Liver (tissue), 8 donors: ENCODE measurements at regions not wholly inside any gene's neighbourhood (a gene's known extent, or its start where the extent isn't known, plus 50 kb on each side); places are given as distances from the start of the nearest gene placed in this dataset.

Source experiments
- DNase-seq: peaks from one replicate; pipeline ENCODE4 v3.0.0-alpha.2; 2017; ENCODE audit warnings: low spot score
- H3K27ac ChIP-seq, 2 donors: one replicate each; pipeline ENCODE4 v1.7.0; 2013; ENCODE audit warnings: inconsistent platforms in 2 of 2, low read length in 2 of 2, control low read depth in 1 of 2, low read depth in 1 of 2, mild to moderate bottlenecking in 1 of 2
- H3K27me3 ChIP-seq, 4 donors: one replicate each; pipeline versions ENCODE4 v1.6.1 to v1.7.0; 2013; ENCODE audit warnings: low read length in 3 of 4, inconsistent platforms in 1 of 4, mild to moderate bottlenecking in 1 of 4, moderate library complexity in 1 of 4; ENCODE audit not compliant: control insufficient read depth in 4 of 4, insufficient read depth in 4 of 4
- H3K36me3 ChIP-seq, 4 donors: one replicate each; pipeline versions ENCODE4 v1.6.1 to v1.7.0; 2013; ENCODE audit warnings: low read length in 3 of 4, mild to moderate bottlenecking in 3 of 4, low read depth in 1 of 4, moderate library complexity in 1 of 4; ENCODE audit not compliant: control insufficient read depth in 4 of 4, insufficient read depth in 3 of 4
- H3K4me1 ChIP-seq, 4 donors: one replicate each; pipeline versions ENCODE4 v1.6.1 to v1.7.0; 2013; ENCODE audit warnings: low read length in 3 of 4, mild to moderate bottlenecking in 3 of 4, moderate library complexity in 1 of 4; ENCODE audit not compliant: control insufficient read depth in 4 of 4, insufficient read depth in 4 of 4
- H3K4me3 ChIP-seq, 3 donors: one replicate each; pipeline versions ENCODE4 v1.6.1 to v1.7.0; 2013; ENCODE audit warnings: low read length in 3 of 3, control low read depth in 1 of 3, low read depth in 1 of 3, mild to moderate bottlenecking in 1 of 3
- H3K9ac ChIP-seq, 2 donors: one replicate each; pipeline ENCODE4 v1.7.0; 2013; ENCODE audit warnings: low read length in 2 of 2, mild to moderate bottlenecking in 2 of 2, moderate library complexity in 2 of 2, control low read depth in 1 of 2, low read depth in 1 of 2
- H3K9me3 ChIP-seq, 4 donors: one replicate each; pipeline versions ENCODE4 v1.6.1 to v1.7.0; 2013; ENCODE audit warnings: low read length in 3 of 4; ENCODE audit not compliant: control insufficient read depth in 4 of 4
- EGR1 ChIP-seq, 2 donors: IDR thresholded peaks; 2 replicates each; pipeline ENCODE4 v1.6.1; 2016 to 2018; ENCODE audit warnings: antibody characterized with exemption in 2 of 2, low read depth in 2 of 2
- FOXA1 ChIP-seq: IDR thresholded peaks from 2 replicates; pipeline ENCODE4 v1.6.1; 2016; ENCODE audit warnings: antibody characterized with exemption
- FOXA2 ChIP-seq: IDR thresholded peaks from 2 replicates; pipeline ENCODE4 v1.6.1; 2016; ENCODE audit warnings: antibody characterized with exemption
- GABPA ChIP-seq, 2 donors: IDR thresholded peaks in 1 of 2; conservative IDR thresholded peaks in 1 of 2; 2 replicates each; pipeline ENCODE4 v1.6.1; 2016; ENCODE audit warnings: antibody characterized with exemption in 2 of 2, mild to moderate bottlenecking in 1 of 2, moderate library complexity in 1 of 2
- HNF4A ChIP-seq, 2 donors: conservative IDR thresholded peaks; 2 replicates each; pipeline ENCODE4 v1.6.1; 2016; ENCODE audit warnings: antibody characterized with exemption in 2 of 2, mild to moderate bottlenecking in 2 of 2
- HNF4G ChIP-seq: IDR thresholded peaks from 2 replicates; pipeline ENCODE4 v1.6.1; 2016; ENCODE audit warnings: antibody characterized with exemption
- JUND ChIP-seq, 2 donors: IDR thresholded peaks; 2 replicates each; pipeline ENCODE4 v1.6.1; 2016; ENCODE audit warnings: antibody characterized with exemption in 2 of 2
- MAX ChIP-seq: IDR thresholded peaks from 2 replicates; pipeline ENCODE4 v1.6.1; 2016; ENCODE audit warnings: antibody characterized with exemption
- NR2F2 ChIP-seq: IDR thresholded peaks from 2 replicates; pipeline ENCODE4 v1.6.1; 2016; ENCODE audit warnings: antibody characterized with exemption
- RAD21 ChIP-seq, 2 donors: IDR thresholded peaks; 2 replicates each; pipeline ENCODE4 v1.6.1; 2016; ENCODE audit warnings: antibody characterized with exemption in 2 of 2, mild to moderate bottlenecking in 2 of 2
- REST ChIP-seq: IDR thresholded peaks from 2 replicates; pipeline ENCODE4 v1.6.1; 2016; ENCODE audit warnings: antibody characterized with exemption, mild to moderate bottlenecking
- RXRA ChIP-seq, 2 donors: IDR thresholded peaks; 2 replicates each; pipeline ENCODE4 v1.6.1; 2017 to 2018; ENCODE audit warnings: antibody characterized with exemption in 2 of 2, mild to moderate bottlenecking in 1 of 2
- SP1 ChIP-seq: IDR thresholded peaks from 2 replicates; pipeline ENCODE4 v1.6.1; 2018; ENCODE audit warnings: antibody characterized with exemption, mild to moderate bottlenecking
- TAF1 ChIP-seq: conservative IDR thresholded peaks from 2 replicates; pipeline ENCODE4 v1.6.1; 2016; ENCODE audit warnings: antibody characterized with exemption, mild to moderate bottlenecking
- YY1 ChIP-seq: IDR thresholded peaks from 2 replicates; pipeline ENCODE4 v1.6.1; 2016; ENCODE audit warnings: antibody characterized with exemption, mild to moderate bottlenecking
- WGBS: extraction: QIAGEN DNeasy Blood & Tissue Kit; methylation state at CpG from one replicate; pipeline ENCODE4 v1.1.7; 2013; 5-methylcytosine and 5-hydroxymethylcytosine counted together
- TF ChIP-seq, protein P1 (sequence below): fragments of 150-350 bp; IDR thresholded peaks from 2 replicates; pipeline ENCODE4 v1.5.1; 2017; ENCODE audit warnings: improper control_type of control experiment, low read depth, low read length; ENCODE audit not compliant: missing input control
- TF ChIP-seq, protein P2 (sequence below): IDR thresholded peaks from 2 replicates; pipeline ENCODE4 v1.6.1; 2016; ENCODE audit warnings: antibody characterized with exemption
- TF ChIP-seq, protein P3 (sequence below): IDR thresholded peaks from 2 replicates; pipeline ENCODE4 v1.6.1; 2016; ENCODE audit warnings: antibody characterized with exemption
- donor health status: healthy.
- donor health status: healthy.
- donor health status: healthy.
- donor health status: healthy.
- donor health status: healthy.

GRCh38 chr21:16071092-16071491 lies 341.3 kb downstream of the USP25 start:
- no peaks in the 10 kb centered on the region for H3K27me3 ChIP-seq
- no peaks in the 10 kb centered on the region for H3K4me1 ChIP-seq
- no peaks in the 10 kb centered on the region for H3K36me3 ChIP-seq
- TF ChIP-seq YY1 (no peak), EGR1 (IDR thresholded peaks at IDR 0.05; ENCODE audit: low read depth in 2 of 2) (no peak), MAX (no peak), FOXA1 (no peak), GABPA (IDR thresholded peaks at IDR 0.05 in 1 of 2, conservative IDR thresholded peaks at IDR 0.05 in 1 of 2) (no peak), SP1 (no peak), REST (no peak), RXRA (IDR thresholded peaks at IDR 0.05) (no peak), RAD21 (IDR thresholded peaks at IDR 0.05) (no peak), TAF1 (no peak), NR2F2 (no peak), JUND (IDR thresholded peaks at IDR 0.05) (no peak), HNF4A (conservative IDR thresholded peaks at IDR 0.05) (no peak), HNF4G (no peak), FOXA2 (no peak)
- TF ChIP-seq, protein P1, sequence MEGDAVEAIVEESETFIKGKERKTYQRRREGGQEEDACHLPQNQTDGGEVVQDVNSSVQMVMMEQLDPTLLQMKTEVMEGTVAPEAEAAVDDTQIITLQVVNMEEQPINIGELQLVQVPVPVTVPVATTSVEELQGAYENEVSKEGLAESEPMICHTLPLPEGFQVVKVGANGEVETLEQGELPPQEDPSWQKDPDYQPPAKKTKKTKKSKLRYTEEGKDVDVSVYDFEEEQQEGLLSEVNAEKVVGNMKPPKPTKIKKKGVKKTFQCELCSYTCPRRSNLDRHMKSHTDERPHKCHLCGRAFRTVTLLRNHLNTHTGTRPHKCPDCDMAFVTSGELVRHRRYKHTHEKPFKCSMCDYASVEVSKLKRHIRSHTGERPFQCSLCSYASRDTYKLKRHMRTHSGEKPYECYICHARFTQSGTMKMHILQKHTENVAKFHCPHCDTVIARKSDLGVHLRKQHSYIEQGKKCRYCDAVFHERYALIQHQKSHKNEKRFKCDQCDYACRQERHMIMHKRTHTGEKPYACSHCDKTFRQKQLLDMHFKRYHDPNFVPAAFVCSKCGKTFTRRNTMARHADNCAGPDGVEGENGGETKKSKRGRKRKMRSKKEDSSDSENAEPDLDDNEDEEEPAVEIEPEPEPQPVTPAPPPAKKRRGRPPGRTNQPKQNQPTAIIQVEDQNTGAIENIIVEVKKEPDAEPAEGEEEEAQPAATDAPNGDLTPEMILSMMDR, result no peak
- TF ChIP-seq, protein P2, sequence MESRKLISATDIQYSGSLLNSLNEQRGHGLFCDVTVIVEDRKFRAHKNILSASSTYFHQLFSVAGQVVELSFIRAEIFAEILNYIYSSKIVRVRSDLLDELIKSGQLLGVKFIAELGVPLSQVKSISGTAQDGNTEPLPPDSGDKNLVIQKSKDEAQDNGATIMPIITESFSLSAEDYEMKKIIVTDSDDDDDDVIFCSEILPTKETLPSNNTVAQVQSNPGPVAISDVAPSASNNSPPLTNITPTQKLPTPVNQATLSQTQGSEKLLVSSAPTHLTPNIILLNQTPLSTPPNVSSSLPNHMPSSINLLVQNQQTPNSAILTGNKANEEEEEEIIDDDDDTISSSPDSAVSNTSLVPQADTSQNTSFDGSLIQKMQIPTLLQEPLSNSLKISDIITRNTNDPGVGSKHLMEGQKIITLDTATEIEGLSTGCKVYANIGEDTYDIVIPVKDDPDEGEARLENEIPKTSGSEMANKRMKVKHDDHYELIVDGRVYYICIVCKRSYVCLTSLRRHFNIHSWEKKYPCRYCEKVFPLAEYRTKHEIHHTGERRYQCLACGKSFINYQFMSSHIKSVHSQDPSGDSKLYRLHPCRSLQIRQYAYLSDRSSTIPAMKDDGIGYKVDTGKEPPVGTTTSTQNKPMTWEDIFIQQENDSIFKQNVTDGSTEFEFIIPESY, result no peak
- TF ChIP-seq, protein P3, sequence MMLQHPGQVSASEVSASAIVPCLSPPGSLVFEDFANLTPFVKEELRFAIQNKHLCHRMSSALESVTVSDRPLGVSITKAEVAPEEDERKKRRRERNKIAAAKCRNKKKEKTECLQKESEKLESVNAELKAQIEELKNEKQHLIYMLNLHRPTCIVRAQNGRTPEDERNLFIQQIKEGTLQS, result no peak
- WGBS, result 88% methylated on average over 9 of the region's 9 CpGs
- no peak overlapping the region for H3K4me3 ChIP-seq
- no peak for DNase-seq
- no peak overlapping the region for H3K9ac ChIP-seq
- H3K27ac ChIP-seq, result no peak overlapping the region
- H3K9me3 ChIP-seq, result no peaks in the 10 kb centered on the region

DNA sequence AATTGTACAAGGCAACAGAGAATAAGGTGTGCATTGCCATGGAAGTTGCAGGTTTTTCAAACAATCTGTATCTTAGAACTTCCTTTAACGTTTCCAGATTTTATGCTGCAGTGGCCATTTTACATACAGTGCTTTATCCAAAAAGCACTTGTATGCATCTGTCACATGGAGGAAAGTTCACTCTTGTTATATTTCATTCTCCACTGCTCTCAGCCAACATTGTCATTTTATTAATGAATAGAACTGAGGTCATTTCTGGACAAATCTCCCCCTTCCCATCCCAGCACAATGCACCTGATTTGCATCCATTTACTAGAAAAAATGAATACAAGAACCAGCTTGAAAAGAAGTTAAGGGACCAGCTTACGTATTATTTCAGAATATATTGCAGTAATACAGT lies 342.0 kb downstream of the USP25 start:
- Histone ChIP-seq H3K9me3 (no peaks in the 10 kb centered on the region), H3K9ac (no peak overlapping the region), H3K4me1 (no peaks in the 10 kb centered on the region), H3K27ac (no peak overlapping the region), H3K27me3 (no peaks in the 10 kb centered on the region), H3K4me3 (no peak overlapping the region), H3K36me3 (no peaks in the 10 kb centered on the region)
- no peak for DNase-seq
- 76% methylated on average over 2 of the region's 2 CpGs for WGBS
- TF ChIP-seq HNF4G, result no peak
- TF ChIP-seq JUND (IDR thresholded peaks at IDR 0.05), result no peak
- no peak for TF ChIP-seq RXRA (IDR thresholded peaks at IDR 0.05)
- TF ChIP-seq HNF4A (conservative IDR thresholded peaks at IDR 0.05), result no peak
- no peak for TF ChIP-seq GABPA (IDR thresholded peaks at IDR 0.05 in 1 of 2, conservative IDR thresholded peaks at IDR 0.05 in 1 of 2)
- TF ChIP-seq, protein P2, result no peak
- no peak for TF ChIP-seq NR2F2
- TF ChIP-seq TAF1, result no peak
- TF ChIP-seq SP1, result no peak
- TF ChIP-seq REST, result no peak
- TF ChIP-seq FOXA2, result no peak
- TF ChIP-seq, protein P3, result no peak
- TF ChIP-seq RAD21 (IDR thresholded peaks at IDR 0.05), result no peak
- no peak for TF ChIP-seq YY1
